Omental fat pad (tissue), 3 donors: ENCODE measurements at regions not wholly inside any gene's neighbourhood (a gene's known extent, or its start where the extent isn't known, plus 50 kb on each side); places are given as distances from the start of the nearest gene placed in this dataset.
"Not testable (repeated sequence)": the region's sequence is repeated elsewhere in the genome, so short reads cannot be mapped to it uniquely, and the experiment has no call there.

Source experiments
- ATAC-seq: fragments of 150-250 bp; one replicate; pipeline ENCODE4 v1.9.1; 2016; ENCODE audit warnings: mild to moderate bottlenecking, moderate library complexity; ENCODE audit not compliant: low FRiP score
- DNase-seq: peaks from one replicate; pipeline ENCODE4 v3.0.0-alpha.2; 2019; ENCODE audit warnings: low spot score
- CTCF ChIP-seq, 3 donors: fragments of 450-650 bp; IDR thresholded peaks; one replicate each; pipeline ENCODE4 v1.5.1; 2016 to 2017; ENCODE audit warnings: antibody characterized with exemption in 3 of 3, mild to moderate bottlenecking in 3 of 3, moderate library complexity in 2 of 3

- ATAC-seq = no peak
- no peak for DNase-seq
- no peak for TF ChIP-seq CTCF (IDR thresholded peaks at IDR 0.05)
These were observed 52.7 kb upstream of the LARP1 start for GRCh38 chr5:154702477-154702876.

- DNase-seq, ATAC-seq: not testable (repeated sequence)
These were observed 53.5 kb upstream of the LARP1 start for GRCh38 chr5:154701725-154702124.

GRCh38 chr5:154701181-154701580 lies 54.0 kb upstream of the LARP1 start:
- TF ChIP-seq CTCF (IDR thresholded peaks at IDR 0.05) = no peak
- ATAC-seq = no peak
- DNase-seq = no peak

- ATAC-seq, DNase-seq: not testable (repeated sequence)
These were observed 54.8 kb upstream of the LARP1 start for GRCh38 chr5:154700289-154700928.

GRCh38 chr5:154698763-154699162 lies 56.4 kb upstream of the LARP1 start:
- DNase-seq (no peak), ATAC-seq (no peak)
- no peak for TF ChIP-seq CTCF (IDR thresholded peaks at IDR 0.05)

GRCh38 chr5:154697371-154697770 lies 57.8 kb upstream of the LARP1 start:
- no peak for TF ChIP-seq CTCF (IDR thresholded peaks at IDR 0.05)
- DNase-seq (no peak), ATAC-seq (no peak)

- DNase-seq (no peak), ATAC-seq (no peak)
- no peak for TF ChIP-seq CTCF (IDR thresholded peaks at IDR 0.05)
These were observed 58.3 kb upstream of the LARP1 start for GRCh38 chr5:154696891-154697290.

GRCh38 chr5:154694159-154694558 lies 61.0 kb upstream of the LARP1 start:
- no peak for TF ChIP-seq CTCF (IDR thresholded peaks at IDR 0.05)
- no peak for DNase-seq
- ATAC-seq = no peak
